Endothelial cell of hepatic sinusoid (primary cell): ENCODE measurements at regions not wholly inside any gene's neighbourhood (a gene's known extent, or its start where the extent isn't known, plus 50 kb on each side); places are given as distances from the start of the nearest gene placed in this dataset.
"Not testable (repeated sequence)": the region's sequence is repeated elsewhere in the genome, so short reads cannot be mapped to it uniquely, and the experiment has no call there.

Experiments
- in situ Hi-C: cut with HindIII; loops from 2 replicates; pipeline ENCODE4 v1.10.0; 2017; ENCODE audit warnings: low sequenced_read_pairs

- in situ Hi-C loops, result loop anchor here (5.0 kb wide), 1 partner anchor 36 kb away; no protein-coding TSS in a partner anchor
Observed at GRCh38 chr7:50921114-50921813, 138.6 kb upstream of the GRB10 start.

GRCh38 chr7:50920031-50920635 lies 137.4 kb upstream of the GRB10 start:
- in situ Hi-C loops, result loop anchor here (5.0 kb wide), 1 partner anchor 37 kb away; no protein-coding TSS in a partner anchor

GRCh38 chr7:50915621-50916020 lies 132.9 kb upstream of the GRB10 start:
- in situ Hi-C loops, result no loop called here

DNA sequence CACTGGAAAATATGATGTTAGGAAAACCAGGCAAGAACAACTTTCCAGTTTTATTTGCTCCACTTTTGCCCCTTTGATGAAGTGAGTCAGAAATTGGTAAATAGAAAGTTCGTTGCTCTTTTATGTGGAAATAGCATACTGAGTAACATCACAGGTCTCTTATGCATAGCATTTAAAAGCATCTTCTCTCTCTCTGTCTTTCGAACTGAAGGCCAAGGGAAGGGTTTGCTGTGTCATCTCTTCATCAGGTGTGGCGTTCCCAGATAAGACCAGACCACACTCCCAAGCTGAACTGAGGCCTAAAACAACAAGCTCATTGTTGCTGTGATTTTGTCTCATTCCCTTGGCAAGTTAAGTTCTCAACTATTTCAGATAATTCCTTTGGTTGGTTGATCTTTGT lies 131.8 kb upstream of the GRB10 start:
- in situ Hi-C loops, result no loop called here

GRCh38 chr7:50908628-50909290 lies 126.1 kb upstream of the GRB10 start:
- in situ Hi-C loops, result no loop called here

- in situ Hi-C loops, result not testable (repeated sequence)
Observed at GRCh38 chr7:50898604-50899477, 116.1 kb upstream of the GRB10 start.

DNA sequence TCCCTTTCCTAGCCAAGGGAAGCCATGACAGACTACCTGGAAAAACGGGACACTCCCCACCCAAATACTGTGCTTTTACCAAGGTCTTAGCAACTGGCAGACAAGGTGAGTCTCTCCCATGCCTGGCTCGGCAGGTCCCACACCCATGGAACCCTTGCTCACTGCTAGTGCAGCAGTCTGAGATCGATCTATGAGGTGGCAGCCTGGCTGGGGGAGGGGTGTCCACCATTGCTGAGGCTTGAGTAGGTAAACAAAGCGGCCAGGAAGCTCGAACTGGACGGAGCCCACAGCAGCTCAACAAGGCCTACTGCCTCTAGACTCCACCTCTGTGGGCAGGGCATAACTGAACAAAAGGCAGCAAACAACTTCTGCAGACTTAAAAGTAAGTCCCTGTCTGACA lies 104.4 kb upstream of the GRB10 start:
- in situ Hi-C loops, result not testable (repeated sequence)

DNA sequence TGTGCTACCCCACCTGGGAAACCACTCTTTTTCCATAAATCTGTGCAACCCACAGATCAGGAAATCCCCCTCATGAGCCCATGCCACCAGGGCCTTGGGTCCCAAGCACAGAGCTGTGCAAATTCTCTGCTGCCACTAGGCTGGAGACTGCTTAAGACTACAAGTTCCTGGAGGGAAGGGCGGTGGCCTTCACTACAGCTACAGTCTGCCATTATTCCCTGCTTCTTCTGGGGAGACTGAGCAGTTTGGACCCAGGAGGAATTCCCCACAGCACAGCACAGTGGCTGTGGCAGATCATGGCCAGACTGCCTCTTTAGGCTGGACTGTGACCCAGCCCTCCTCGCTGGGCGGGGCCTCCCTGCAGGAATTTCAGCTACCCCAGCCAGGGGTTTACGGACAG lies 89.7 kb upstream of the GRB10 start:
- in situ Hi-C loops, result no loop called here

DNA sequence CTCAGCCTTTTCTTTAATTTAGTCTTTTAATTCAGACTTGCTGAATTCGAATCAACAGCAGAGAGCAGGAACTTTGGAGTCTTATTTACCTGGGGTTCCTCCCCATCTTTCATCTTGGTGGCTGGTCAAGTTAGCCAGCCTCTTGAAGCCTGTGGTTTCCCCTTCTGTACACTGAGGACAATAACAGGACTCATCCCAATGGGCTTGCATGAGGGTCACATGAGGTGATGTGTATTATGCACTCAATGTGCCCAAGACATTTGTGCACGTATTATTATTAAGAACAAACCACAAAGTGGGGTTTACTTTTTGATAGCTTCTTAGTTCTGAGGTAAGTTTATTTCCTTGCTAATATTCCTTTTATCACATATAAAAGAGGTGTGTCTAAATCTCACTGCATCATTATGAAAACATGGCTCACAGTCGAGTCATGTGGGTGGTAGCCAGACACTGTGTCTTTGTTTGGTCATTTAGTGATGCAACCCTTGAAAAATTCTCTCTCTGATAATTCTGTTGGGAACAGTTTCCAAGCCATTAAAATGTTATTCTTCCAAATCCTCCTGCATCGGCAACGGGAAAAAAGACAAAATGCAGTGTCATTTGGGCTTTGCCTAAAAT lies 86.5 kb upstream of the GRB10 start:
- in situ Hi-C loops, result no loop called here

- in situ Hi-C loops, result no loop called here
Observed at GRCh38 chr7:50868426-50869100, 85.9 kb upstream of the GRB10 start.

- in situ Hi-C loops, result no loop called here
Observed at GRCh38 chr7:50867034-50867356, 84.3 kb upstream of the GRB10 start.

DNA sequence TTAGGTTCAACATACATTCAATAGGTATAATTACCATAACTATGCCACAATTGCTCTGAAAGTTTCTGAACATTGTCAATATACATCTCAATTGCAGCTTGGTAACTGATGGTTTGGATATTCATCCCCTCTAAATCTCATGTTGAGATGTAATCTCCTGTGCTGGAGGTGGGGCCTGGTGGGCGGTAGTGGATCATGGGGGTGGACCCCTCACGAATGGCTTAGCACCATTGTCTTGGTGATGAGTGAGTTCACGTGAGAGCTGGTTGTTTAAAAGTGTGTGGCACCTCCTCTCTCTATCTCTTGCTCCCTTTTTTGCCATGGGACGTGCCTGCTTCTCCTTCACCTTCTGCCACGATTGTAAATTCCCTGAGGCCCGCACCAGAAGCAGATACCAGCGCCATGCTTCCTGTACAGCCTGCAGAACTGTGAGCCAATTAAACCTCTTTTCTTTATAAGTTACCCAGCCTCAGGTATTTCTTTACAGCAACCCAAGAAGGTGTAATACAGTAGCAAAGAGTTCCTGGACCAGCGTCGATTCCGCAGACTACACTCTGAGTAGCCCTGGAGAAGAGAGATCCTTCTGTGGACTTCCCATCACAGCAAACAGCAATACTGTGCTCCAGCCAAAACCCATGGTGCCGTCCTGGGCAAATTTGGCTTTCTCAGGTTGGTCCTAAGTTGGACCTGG lies 83.8 kb upstream of the GRB10 start:
- in situ Hi-C loops, result no loop called here

GRCh38 chr7:50865450-50865849 lies 82.8 kb upstream of the GRB10 start:
- in situ Hi-C loops, result no loop called here

- in situ Hi-C loops, result no loop called here
Observed at GRCh38 chr7:50864694-50865093, 82.0 kb upstream of the GRB10 start.

DNA sequence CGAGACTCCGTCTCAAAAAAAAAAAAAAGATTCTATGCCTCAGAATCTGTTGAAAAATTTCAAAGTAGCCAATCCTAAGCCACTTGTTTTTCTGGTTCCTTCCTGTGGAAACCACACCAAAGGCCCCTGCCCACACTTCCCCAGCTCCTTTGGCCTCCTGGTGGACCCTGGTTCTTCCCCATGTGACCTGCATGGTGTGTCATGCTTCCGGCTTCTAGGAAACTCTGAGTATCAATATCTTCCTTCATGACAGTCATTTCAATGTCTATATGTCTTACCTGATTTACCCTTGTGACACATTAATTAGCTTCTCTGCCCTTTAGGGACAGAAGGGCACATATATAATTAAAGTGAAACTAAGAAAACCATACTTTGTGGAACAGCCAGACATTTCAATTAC lies 80.4 kb upstream of the GRB10 start:
- in situ Hi-C loops, result no loop called here

DNA sequence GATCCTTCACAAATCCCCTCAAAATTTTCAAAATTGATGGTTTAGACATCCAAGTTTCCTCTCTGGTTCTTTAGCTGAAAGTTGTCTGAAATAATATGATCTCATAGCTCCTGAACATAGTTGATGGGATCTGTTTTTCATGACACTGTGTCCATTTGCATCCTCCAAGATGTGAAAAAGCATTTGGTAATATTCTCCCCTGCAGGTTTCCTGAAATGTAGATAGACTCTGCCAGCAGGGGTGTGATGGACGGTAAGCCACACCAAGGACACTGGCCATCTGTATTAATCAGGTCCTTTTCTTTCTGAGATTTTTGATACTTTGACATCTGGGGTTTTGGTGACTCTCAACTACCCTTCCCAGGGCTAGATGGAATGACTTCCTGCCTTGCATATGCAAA lies 79.6 kb upstream of the GRB10 start:
- in situ Hi-C loops, result no loop called here

DNA sequence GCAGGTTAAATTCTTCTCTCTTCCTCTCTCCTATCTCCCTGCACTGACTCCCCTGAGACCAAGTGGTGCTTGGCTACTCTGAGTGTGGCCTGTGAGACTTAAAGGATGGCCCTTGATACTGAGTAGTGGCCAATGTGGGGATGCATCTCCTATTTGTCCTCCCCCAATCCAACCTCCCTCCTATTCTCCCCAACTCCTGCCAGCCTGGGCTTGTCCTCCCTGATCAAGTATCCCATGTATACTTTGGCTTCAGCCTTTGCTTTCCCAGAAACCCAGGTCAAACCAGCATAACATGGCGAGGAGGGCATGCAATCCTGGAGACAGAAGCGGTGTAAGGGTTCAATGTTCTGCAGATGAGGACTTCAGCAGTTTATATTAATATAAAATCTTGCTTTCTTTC lies 77.9 kb upstream of the GRB10 start:
- in situ Hi-C loops, result no loop called here

- in situ Hi-C loops, result no loop called here
Observed at GRCh38 chr7:50860174-50860573, 77.5 kb upstream of the GRB10 start.

GRCh38 chr7:50858528-50859245 lies 76.0 kb upstream of the GRB10 start:
- in situ Hi-C loops, result no loop called here
